ENCODE measurements at regions not wholly inside any gene's neighbourhood (a gene's known extent, or its start where the extent isn't known, plus 50 kb on each side); places are given as distances from the start of the nearest gene placed in this dataset.

- TF ChIP-seq CTCF (conservative IDR thresholded peaks at IDR 0.05; ENCODE audit: low read length) (no peak), EZH2phosphoT487 (IDR thresholded peaks at IDR 0.05; ENCODE audit: borderline replicate concordance) (no peak)
Measured at GRCh38 chr15:98570119-98570518, 78.2 kb upstream of the IGF1R start.

All from Loucy (cell line).